ENCODE measurements at regions not wholly inside any gene's neighbourhood (a gene's known extent, or its start where the extent isn't known, plus 50 kb on each side); places are given as distances from the start of the nearest gene placed in this dataset.

- no peak for TF ChIP-seq CTCF (IDR thresholded peaks at IDR 0.05)
- no peak for TF ChIP-seq POLR2A (IDR thresholded peaks at IDR 0.05)
These were observed 107.8 kb upstream of the NAV2 start for GRCh38 chr11:19604679-19605375.
